ENCODE measurements at regions not wholly inside any gene's neighbourhood (a gene's known extent, or its start where the extent isn't known, plus 50 kb on each side); places are given as distances from the start of the nearest gene placed in this dataset.

DNA sequence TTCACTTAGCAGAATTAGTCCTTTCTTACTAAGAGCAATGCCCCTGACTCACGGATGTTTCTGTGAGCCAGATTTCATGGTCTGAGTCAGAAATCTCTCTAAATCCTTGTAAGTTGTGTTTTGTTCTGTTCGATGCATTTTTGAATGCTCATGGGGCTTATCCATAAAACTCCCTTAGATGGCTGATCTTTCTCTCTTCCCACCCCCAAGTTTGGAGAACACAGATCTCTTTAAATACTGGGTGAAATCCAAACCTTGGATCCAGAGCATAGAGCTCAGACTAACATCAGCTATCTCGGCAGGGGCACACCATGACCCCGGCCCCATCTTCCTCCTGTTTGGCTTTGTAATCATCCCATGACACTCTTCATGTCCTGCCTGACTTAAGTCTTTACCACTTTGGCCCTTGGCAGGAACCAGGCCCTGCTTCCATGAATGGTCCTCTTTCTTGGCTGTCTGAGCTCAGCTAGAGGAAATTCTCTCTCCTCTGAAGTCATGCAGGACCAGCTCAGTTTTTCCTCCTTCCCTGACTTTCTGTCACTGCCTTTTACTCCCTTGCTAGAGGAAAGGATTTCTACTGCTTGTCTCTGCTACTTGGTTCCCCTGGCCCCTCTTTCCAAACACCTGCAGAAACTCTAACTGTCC, 120.4 kb upstream of the RAB11FIP2 start:
- no peaks in the 10 kb centered on the region for H3K9me3 ChIP-seq
- H3K4me3 ChIP-seq, result no peak overlapping the region
- no peaks in the 10 kb centered on the region for H3K36me3 ChIP-seq
- no peaks in the 10 kb centered on the region for H3K27me3 ChIP-seq
- intact Hi-C loops (cut with DNase I), result no loop called here
- no peak overlapping the region for H3K27ac ChIP-seq
- no peak overlapping the region for H3K9ac ChIP-seq (ENCODE audit: low read depth in 2 of 2, low read length in 2 of 2)
- TF ChIP-seq, protein P1, sequence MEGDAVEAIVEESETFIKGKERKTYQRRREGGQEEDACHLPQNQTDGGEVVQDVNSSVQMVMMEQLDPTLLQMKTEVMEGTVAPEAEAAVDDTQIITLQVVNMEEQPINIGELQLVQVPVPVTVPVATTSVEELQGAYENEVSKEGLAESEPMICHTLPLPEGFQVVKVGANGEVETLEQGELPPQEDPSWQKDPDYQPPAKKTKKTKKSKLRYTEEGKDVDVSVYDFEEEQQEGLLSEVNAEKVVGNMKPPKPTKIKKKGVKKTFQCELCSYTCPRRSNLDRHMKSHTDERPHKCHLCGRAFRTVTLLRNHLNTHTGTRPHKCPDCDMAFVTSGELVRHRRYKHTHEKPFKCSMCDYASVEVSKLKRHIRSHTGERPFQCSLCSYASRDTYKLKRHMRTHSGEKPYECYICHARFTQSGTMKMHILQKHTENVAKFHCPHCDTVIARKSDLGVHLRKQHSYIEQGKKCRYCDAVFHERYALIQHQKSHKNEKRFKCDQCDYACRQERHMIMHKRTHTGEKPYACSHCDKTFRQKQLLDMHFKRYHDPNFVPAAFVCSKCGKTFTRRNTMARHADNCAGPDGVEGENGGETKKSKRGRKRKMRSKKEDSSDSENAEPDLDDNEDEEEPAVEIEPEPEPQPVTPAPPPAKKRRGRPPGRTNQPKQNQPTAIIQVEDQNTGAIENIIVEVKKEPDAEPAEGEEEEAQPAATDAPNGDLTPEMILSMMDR (IDR thresholded peaks at IDR 0.05), result no peak
- no peaks in the 10 kb centered on the region for H3K4me1 ChIP-seq
- no peak for DNase-seq

DNA sequence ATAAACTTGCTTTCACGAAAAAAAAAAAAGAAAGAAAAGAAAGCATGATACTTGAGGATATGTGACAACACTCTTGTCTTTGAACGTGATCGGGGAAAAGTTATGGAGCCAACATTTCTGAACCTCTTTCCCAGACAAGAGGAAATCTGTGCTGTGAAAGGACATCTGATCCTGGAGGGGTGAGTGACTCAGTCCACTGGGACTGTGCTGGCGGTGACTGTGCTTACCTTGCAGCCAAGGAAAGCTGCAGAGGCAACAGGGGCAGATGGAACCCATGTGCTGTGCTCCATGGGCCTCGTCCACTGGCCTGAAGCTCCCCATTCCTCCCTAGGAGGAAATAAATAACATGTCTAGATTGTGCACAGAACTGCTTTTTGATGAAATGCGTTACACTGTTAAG, 116.5 kb upstream of the RAB11FIP2 start:
- Histone ChIP-seq H3K27ac (no peak overlapping the region), H3K36me3 (no peaks in the 10 kb centered on the region), H3K9me3 (no peaks in the 10 kb centered on the region), H3K4me3 (no peak overlapping the region), H3K4me1 (no peaks in the 10 kb centered on the region), H3K27me3 (no peaks in the 10 kb centered on the region), H3K9ac (ENCODE audit: low read depth in 2 of 2, low read length in 2 of 2) (no peak overlapping the region)
- DNase-seq, result no peak
- intact Hi-C loops (cut with DNase I), result no loop called here
- TF ChIP-seq, protein P1 (IDR thresholded peaks at IDR 0.05), result no peak

GRCh38 chr10:118161461-118162246, 114.9 kb upstream of the RAB11FIP2 start:
- DNase-seq, result no peak
- TF ChIP-seq, protein P1 (IDR thresholded peaks at IDR 0.05), result no peak
- Histone ChIP-seq H3K9me3 (no peaks in the 10 kb centered on the region), H3K4me3 (no peak overlapping the region), H3K9ac (ENCODE audit: low read depth in 2 of 2, low read length in 2 of 2) (no peak overlapping the region), H3K4me1 (no peaks in the 10 kb centered on the region), H3K27ac (no peak overlapping the region), H3K27me3 (no peaks in the 10 kb centered on the region), H3K36me3 (no peaks in the 10 kb centered on the region)
- intact Hi-C loops (cut with DNase I), result no loop called here

- H3K9me3 ChIP-seq, result no peaks in the 10 kb centered on the region
- no peak overlapping the region for H3K9ac ChIP-seq (ENCODE audit: low read depth in 2 of 2, low read length in 2 of 2)
- no peaks in the 10 kb centered on the region for H3K27me3 ChIP-seq
- intact Hi-C loops (cut with DNase I), result no loop called here
- H3K36me3 ChIP-seq, result no peaks in the 10 kb centered on the region
- TF ChIP-seq, protein P1 (IDR thresholded peaks at IDR 0.05), result no peak
- H3K4me3 ChIP-seq, result no peak overlapping the region
- H3K27ac ChIP-seq, result no peak overlapping the region
- H3K4me1 ChIP-seq, result no peaks in the 10 kb centered on the region
- no peak for DNase-seq
Observed at GRCh38 chr10:118153287-118153686, 106.5 kb upstream of the RAB11FIP2 start.

DNA sequence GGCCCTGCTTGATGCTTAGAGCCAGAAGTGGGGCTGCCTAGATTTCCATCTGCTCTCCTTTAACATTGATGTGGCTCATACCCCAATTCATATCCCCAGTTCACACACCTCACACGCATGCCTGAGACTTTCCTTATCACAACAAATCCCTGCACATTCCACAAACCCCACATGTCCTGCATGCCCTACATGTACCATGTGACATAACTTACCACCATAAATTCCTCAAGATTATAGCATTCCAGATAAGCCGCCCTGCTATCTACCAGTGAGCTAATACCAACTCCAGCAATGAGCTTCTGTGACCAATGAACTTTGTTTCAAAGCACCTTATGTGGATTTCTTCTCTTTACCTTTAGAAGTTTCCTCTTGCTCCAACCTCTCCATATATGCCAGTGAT, 104.7 kb upstream of the RAB11FIP2 start:
- TF ChIP-seq, protein P1 (IDR thresholded peaks at IDR 0.05), result no peak
- H3K4me1 ChIP-seq, result no peaks in the 10 kb centered on the region
- H3K27me3 ChIP-seq, result no peaks in the 10 kb centered on the region
- intact Hi-C loops (cut with DNase I), result no loop called here
- H3K27ac ChIP-seq, result no peak overlapping the region
- H3K9me3 ChIP-seq, result no peaks in the 10 kb centered on the region
- no peak overlapping the region for H3K4me3 ChIP-seq
- DNase-seq, result no peak
- H3K9ac ChIP-seq (ENCODE audit: low read depth in 2 of 2, low read length in 2 of 2), result no peak overlapping the region
- no peaks in the 10 kb centered on the region for H3K36me3 ChIP-seq

All from colonic mucosa (tissue), 4 donors.